ENCODE measurements at regions not wholly inside any gene's neighbourhood (a gene's known extent, or its start where the extent isn't known, plus 50 kb on each side); places are given as distances from the start of the nearest gene placed in this dataset.

- TF ChIP-seq CTCF (IDR thresholded peaks at IDR 0.05) (no peak), TCF7L2 (IDR thresholded peaks at IDR 0.05; ENCODE audit: low read depth, low read length) (no peak), POLR2AphosphoS5 (IDR thresholded peaks at IDR 0.05; ENCODE audit: low read depth, low read length) (no peak), REST (IDR thresholded peaks at IDR 0.05; ENCODE audit: insufficient read depth in 1 of 2, low read depth in 2 of 2, low read length in 1 of 2) (no peak), SIN3A (IDR thresholded peaks at IDR 0.05; ENCODE audit: borderline replicate concordance, insufficient read depth, low read depth, low read length) (no peak)
- Histone ChIP-seq H3K27me3 (ENCODE audit: control insufficient read depth, insufficient read depth, low read length) (no peaks in the 10 kb centered on the region), H3K4me3 (ENCODE audit: low read depth in 2 of 2, low read length in 2 of 2) (no peak overlapping the region), H3K4me1 (ENCODE audit: control insufficient read depth, insufficient read depth, low read length) (no peaks in the 10 kb centered on the region), H3K36me3 (ENCODE audit: control insufficient read depth, insufficient read depth, low read length) (no peaks in the 10 kb centered on the region), H3K9me3 (ENCODE audit: control insufficient read depth, insufficient read depth, low read depth, low read length) (no peaks in the 10 kb centered on the region), H3K27ac (ENCODE audit: low read length) (no peak overlapping the region)
- POLR2A ChIA-PET: no interaction called here
- CTCF ChIA-PET: no interaction called here
- DNase-seq (ENCODE audit: low read depth, low spot score) (no peak), ATAC-seq (no peak)
- in situ Hi-C loops (cut with HindIII; ENCODE audit: low pct_unique_long_range_greater_than_20kb, low sequenced_read_pairs): no loop called here
- no TSS peak for BruUV-seq (replicated peaks)
- intact Hi-C loops (cut with micrococcal nuclease; ENCODE audit: unreplicated experiment): no loop called here
These were observed 131.5 kb upstream of the CENPE start for GRCh38 chr4:103329642-103330041.

- TF ChIP-seq SIN3A (IDR thresholded peaks at IDR 0.05; ENCODE audit: borderline replicate concordance, insufficient read depth, low read depth, low read length): no peak
- TF ChIP-seq POLR2AphosphoS5 (IDR thresholded peaks at IDR 0.05; ENCODE audit: low read depth, low read length): no peak
- no peak for TF ChIP-seq REST (IDR thresholded peaks at IDR 0.05; ENCODE audit: insufficient read depth in 1 of 2, low read depth in 2 of 2, low read length in 1 of 2)
- TF ChIP-seq CTCF (IDR thresholded peaks at IDR 0.05): no peak
- no peak for TF ChIP-seq TCF7L2 (IDR thresholded peaks at IDR 0.05; ENCODE audit: low read depth, low read length)
- BruUV-seq (replicated peaks): no TSS peak
These were observed 126.7 kb upstream of the CENPE start for GRCh38 chr4:103324811-103325210.

More at GRCh38 chr4:103324811-103325210, 126.7 kb upstream of the CENPE start:
- no peak for ATAC-seq
- Histone ChIP-seq H3K4me3 (ENCODE audit: low read depth in 2 of 2, low read length in 2 of 2) (no peak overlapping the region), H3K36me3 (ENCODE audit: control insufficient read depth, insufficient read depth, low read length) (no peaks in the 10 kb centered on the region), H3K4me1 (ENCODE audit: control insufficient read depth, insufficient read depth, low read length) (no peaks in the 10 kb centered on the region), H3K27me3 (ENCODE audit: control insufficient read depth, insufficient read depth, low read length) (no peaks in the 10 kb centered on the region), H3K9me3 (ENCODE audit: control insufficient read depth, insufficient read depth, low read depth, low read length) (no peaks in the 10 kb centered on the region), H3K27ac (ENCODE audit: low read length) (no peak overlapping the region)
- ChIA-PET CTCF (no interaction called here), POLR2A (no interaction called here)
- no peak for DNase-seq (ENCODE audit: low read depth, low spot score)
- intact Hi-C loops (cut with micrococcal nuclease; ENCODE audit: unreplicated experiment): no loop called here
- in situ Hi-C loops (cut with HindIII; ENCODE audit: low pct_unique_long_range_greater_than_20kb, low sequenced_read_pairs): no loop called here
